Right lobe of liver (tissue), 6 donors: ENCODE measurements at regions not wholly inside any gene's neighbourhood (a gene's known extent, or its start where the extent isn't known, plus 50 kb on each side); places are given as distances from the start of the nearest gene placed in this dataset.

Source experiments
- ATAC-seq, 4 donors: fragments of 200-7000 bp; cut with Tn5 transposase; one replicate each; pipeline ENCODE4 v1.9.1; 2020; ENCODE audit warnings: mild to moderate bottlenecking in 4 of 4, moderate library complexity in 4 of 4
- DNase-seq, 3 donors: peaks; one replicate each; pipeline ENCODE4 v3.0.0-alpha.2; 2020
- H3K27ac ChIP-seq, 3 donors: fragments of 200-600 bp; one replicate each; pipeline ENCODE4 v1.8.0; 2022
- H3K27me3 ChIP-seq, 2 donors: fragments of 200-600 bp; one replicate each; pipeline ENCODE4 v1.8.0; 2022
- H3K36me3 ChIP-seq, 4 donors: fragments of 200-600 bp; sonication (generic) in 1 of 4; one replicate each; pipeline versions ENCODE4 v1.5.1 to v1.8.0; 2017 to 2022; ENCODE audit warnings: control low read depth in 1 of 4
- H3K4me1 ChIP-seq, 4 donors: fragments of 200-600 bp; sonication (generic) in 1 of 4; one replicate each; pipeline versions ENCODE4 v1.5.1 to v1.8.0; 2017 to 2022; ENCODE audit warnings: control low read depth in 1 of 4
- H3K4me3 ChIP-seq, 3 donors: fragments of 200-600 bp; one replicate each; pipeline ENCODE4 v1.8.0; 2022
- H3K9me3 ChIP-seq, 4 donors: fragments of 200-600 bp; sonication (generic) in 1 of 4; one replicate each; pipeline versions ENCODE4 v1.5.1 to v1.8.0; 2017 to 2022; ENCODE audit warnings: control low read depth in 1 of 4
- CTCF ChIP-seq, 4 donors: fragments of 200-600 bp in 3 of 4; fragments of 450-650 bp in 1 of 4; IDR thresholded peaks; one replicate each; pipeline versions ENCODE4 v1.5.1 to v1.8.0; 2016 to 2022; ENCODE audit warnings: antibody characterized with exemption in 4 of 4, mild to moderate bottlenecking in 2 of 4
- POLR2A ChIP-seq: fragments of 450-650 bp; IDR thresholded peaks from one replicate; pipeline ENCODE4 v1.6.1; 2017; ENCODE audit warnings: antibody characterized with exemption, mild to moderate bottlenecking
- WGBS: methylation state at CpG from one replicate; pipeline ENCODE4 v1.1.6; 2018; ENCODE audit warnings: low coverage, low lambda C conversion rate; ENCODE audit not compliant: insufficient coverage; ENCODE audit errors: missing lambda C conversion rate; 5-methylcytosine and 5-hydroxymethylcytosine counted together
- intact Hi-C, 2 donors: fragments of 100-400 bp; cut with DNase I; formaldehyde crosslinking; loops; one replicate each; pipeline versions ENCODE4 v1.11.2 to v1.14.1; 2022
- donor health status: DM: no; HTN: yes; CAD: no.
- donor health status: DM: no; HTN: no; CAD: no.
- donor health status: DM: no; HTN: no; CAD: no.
- donor health status: DM: no; HTN: yes; CAD: no.
- donor health status: DM: no; HTN: yes; CAD: no.

- Histone ChIP-seq H3K4me3 (no peak overlapping the region), H3K9me3 (no peaks in the 10 kb centered on the region), H3K27me3 (no peaks in the 10 kb centered on the region), H3K36me3 (no peaks in the 10 kb centered on the region), H3K27ac (no peak overlapping the region), H3K4me1 (peaks cover 0 to 15% (median 3%) of the 10 kb centered on the region in 4 donors)
- 84% methylated on average over 4 of the region's 4 CpGs for WGBS
- intact Hi-C loops, result no loop called here
- ATAC-seq, result no peak
- no peak for DNase-seq
- TF ChIP-seq CTCF (IDR thresholded peaks at IDR 0.05) (no peak), POLR2A (no peak)
Observed at GRCh38 chr13:44857061-44857460, 132.2 kb downstream of the NUFIP1 start.

- Histone ChIP-seq H3K4me3 (no peak overlapping the region), H3K27me3 (no peaks in the 10 kb centered on the region), H3K9me3 (no peaks in the 10 kb centered on the region), H3K36me3 (no peaks in the 10 kb centered on the region), H3K27ac (no peak overlapping the region), H3K4me1 (peaks cover 0 to 15% (median 3%) of the 10 kb centered on the region in 4 donors)
- DNase-seq (no peak), ATAC-seq (no peak)
- intact Hi-C loops, result no loop called here
- 78% methylated on average over 3 of the region's 4 CpGs for WGBS
- TF ChIP-seq POLR2A (no peak), CTCF (IDR thresholded peaks at IDR 0.05) (no peak)
Observed at GRCh38 chr13:44855860-44856259, 133.4 kb downstream of the NUFIP1 start.

GRCh38 chr13:44854313-44855060 is 134.8 kb downstream of the NUFIP1 start:
- intact Hi-C loops, result no loop called here
- Histone ChIP-seq H3K36me3 (no peaks in the 10 kb centered on the region), H3K9me3 (no peaks in the 10 kb centered on the region), H3K27ac (no peak overlapping the region), H3K4me1 (peaks cover 0 to 15% (median 3%) of the 10 kb centered on the region in 4 donors), H3K4me3 (no peak overlapping the region), H3K27me3 (no peaks in the 10 kb centered on the region)
- TF ChIP-seq POLR2A (no peak), CTCF (IDR thresholded peaks at IDR 0.05) (no peak)
- ATAC-seq, result peak in 2 of 4 donors; percentile 51 to 70
- no peak for DNase-seq
- 40% methylated on average over 8 of the region's 8 CpGs for WGBS

DNA sequence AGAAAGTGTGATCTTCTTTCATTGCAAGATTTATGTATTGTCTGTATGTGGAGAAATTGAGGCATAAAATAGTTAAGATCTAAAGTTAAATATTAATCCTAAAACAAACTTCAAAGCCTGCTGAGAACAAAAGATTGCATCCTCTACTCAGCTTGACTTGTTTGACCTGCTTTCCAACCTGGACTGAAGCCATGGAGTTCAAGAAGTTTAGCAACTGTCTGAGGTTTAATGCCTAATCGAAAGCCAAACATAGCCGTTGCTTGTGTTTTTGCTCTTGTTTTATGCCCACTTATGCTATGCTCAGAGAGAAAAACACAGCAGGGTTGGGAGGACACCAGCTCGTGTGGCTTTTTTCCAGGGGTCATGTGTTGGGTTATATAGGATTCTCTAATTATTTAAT is 135.6 kb downstream of the NUFIP1 start:
- no peak overlapping the region for H3K27ac ChIP-seq

More for the DNA sequence above, 135.6 kb downstream of the NUFIP1 start:
- Histone ChIP-seq H3K4me3 (no peak overlapping the region), H3K4me1 (peaks cover 0 to 15% (median 3%) of the 10 kb centered on the region in 4 donors), H3K27me3 (no peaks in the 10 kb centered on the region), H3K36me3 (no peaks in the 10 kb centered on the region), H3K9me3 (no peaks in the 10 kb centered on the region)
- WGBS, result 19% methylated on average over 3 of the region's 3 CpGs
- peak; percentile 39 to 85 (median 61) for ATAC-seq
- TF ChIP-seq CTCF (IDR thresholded peaks at IDR 0.05) (no peak), POLR2A (no peak)
- DNase-seq, result peak in 1 of 3 donors; percentile 61
- intact Hi-C loops, result no loop called here
